SKM-1 treated with dmso at 0.1 percent for 144 hours (cell line): ENCODE measurements at regions not wholly inside any gene's neighbourhood (a gene's known extent, or its start where the extent isn't known, plus 50 kb on each side); places are given as distances from the start of the nearest gene placed in this dataset.
"Not testable (repeated sequence)": the region's sequence is repeated elsewhere in the genome, so short reads cannot be mapped to it uniquely, and the experiment has no call there.

ENCODE experiments used
- DNase-seq: peaks from one replicate; lab custom pipeline; 2025; ENCODE audit not compliant: unreplicated experiment; lab: John Stamatoyannopoulos, UW

- no peak for DNase-seq
Observed at GRCh38 chr9:13942695-13943094, 371.2 kb downstream of the NFIB start.

GRCh38 chr9:13942201-13942600 is 371.7 kb downstream of the NFIB start:
- no peak for DNase-seq

- no peak for DNase-seq
Observed at GRCh38 chr9:13941714-13942113, 372.2 kb downstream of the NFIB start.

- DNase-seq = no peak
Observed at GRCh38 chr9:13939701-13940490, 374.0 kb downstream of the NFIB start.

GRCh38 chr9:13939134-13939533 is 374.8 kb downstream of the NFIB start:
- no peak for DNase-seq

GRCh38 chr9:13934416-13934815 is 379.5 kb downstream of the NFIB start:
- no peak for DNase-seq

- no peak for DNase-seq
Observed at GRCh38 chr9:13933268-13933656, 380.7 kb downstream of the NFIB start.

GRCh38 chr9:13932528-13933267 is 381.2 kb downstream of the NFIB start:
- DNase-seq = no peak

- DNase-seq = no peak
Observed at GRCh38 chr9:13929013-13929412, 384.9 kb downstream of the NFIB start.

GRCh38 chr9:13923381-13923780 is 390.6 kb downstream of the NFIB start:
- no peak for DNase-seq

- no peak for DNase-seq
Observed at GRCh38 chr9:13920557-13920956, 393.4 kb downstream of the NFIB start.

- DNase-seq = no peak
Observed at GRCh38 chr9:13919401-13919800, 394.5 kb downstream of the NFIB start.

GRCh38 chr9:13917534-13917933 is 396.4 kb downstream of the NFIB start:
- no peak for DNase-seq

GRCh38 chr9:13915591-13916301 is 398.2 kb downstream of the NFIB start:
- DNase-seq = no peak

GRCh38 chr9:13915131-13915530 is 398.8 kb downstream of the NFIB start:
- no peak for DNase-seq

- DNase-seq = no peak
Observed at GRCh38 chr9:13911473-13911872, 402.5 kb downstream of the NFIB start.

- not testable (repeated sequence) for DNase-seq
Observed at GRCh38 chr9:13907842-13908241, 406.1 kb downstream of the NFIB start.

GRCh38 chr9:13904746-13905145 is 409.2 kb downstream of the NFIB start:
- no peak for DNase-seq

GRCh38 chr9:13904311-13904710 is 409.6 kb downstream of the NFIB start:
- DNase-seq = no peak

- no peak for DNase-seq
Observed at GRCh38 chr9:13902286-13903066, 411.5 kb downstream of the NFIB start.

GRCh38 chr9:13901176-13901575 is 412.8 kb downstream of the NFIB start:
- no peak for DNase-seq
